Small intestine (tissue), 7 donors: ENCODE measurements at regions not wholly inside any gene's neighbourhood (a gene's known extent, or its start where the extent isn't known, plus 50 kb on each side); places are given as distances from the start of the nearest gene placed in this dataset.

Source experiments
- DNase-seq, 2 donors: peaks; one replicate each; pipeline versions ENCODE4 v3.0.0 to v3.0.0-alpha.2; 2013
- FAIRE-seq: peaks from 2 replicates; lab custom pipeline; 2012; peaks lifted over from hg19 to GRCh38; lab: Jason Lieb, UNC
- H3K27ac ChIP-seq, 3 donors: one replicate each; pipeline ENCODE4 v1.5.1; 2013; ENCODE audit warnings: low read length in 2 of 3, mild to moderate bottlenecking in 2 of 3, control low read depth in 1 of 3, inconsistent platforms in 1 of 3, low read depth in 1 of 3, moderate library complexity in 1 of 3
- H3K27me3 ChIP-seq, 3 donors: one replicate each; pipeline ENCODE4 v1.6.1; 2013; ENCODE audit warnings: low read length in 3 of 3, inconsistent platforms in 1 of 3; ENCODE audit not compliant: control insufficient read depth in 3 of 3, insufficient read depth in 3 of 3
- H3K36me3 ChIP-seq, 3 donors: one replicate each; pipeline ENCODE4 v1.6.1; 2013; ENCODE audit warnings: low read length in 3 of 3, inconsistent platforms in 1 of 3, low read depth in 1 of 3, mild to moderate bottlenecking in 1 of 3, moderate library complexity in 1 of 3; ENCODE audit not compliant: control insufficient read depth in 3 of 3, insufficient read depth in 2 of 3
- H3K4me1 ChIP-seq, 3 donors: one replicate each; pipeline ENCODE4 v1.6.1; 2013; ENCODE audit warnings: low read length in 2 of 3, inconsistent platforms in 1 of 3, low read depth in 1 of 3, mild to moderate bottlenecking in 1 of 3, moderate library complexity in 1 of 3; ENCODE audit not compliant: control insufficient read depth in 3 of 3, insufficient read depth in 2 of 3
- H3K4me3 ChIP-seq, 3 donors: one replicate each; pipeline ENCODE4 v1.5.1; 2013; ENCODE audit warnings: low read length in 3 of 3, control low read depth in 1 of 3, inconsistent platforms in 1 of 3, low read depth in 1 of 3, mild to moderate bottlenecking in 1 of 3, moderate library complexity in 1 of 3
- H3K9me3 ChIP-seq, 2 donors: one replicate each; pipeline ENCODE4 v1.6.1; 2013; ENCODE audit warnings: low read depth in 1 of 2, low read length in 1 of 2; ENCODE audit not compliant: control insufficient read depth in 2 of 2, insufficient read depth in 1 of 2
- donor health status: healthy with polysubstance abuse.
- donor health status: control.
- donor health status: control.
- donor health status: Bipolar disorder and iron deficiency.
- donor health status: healthy.

DNA sequence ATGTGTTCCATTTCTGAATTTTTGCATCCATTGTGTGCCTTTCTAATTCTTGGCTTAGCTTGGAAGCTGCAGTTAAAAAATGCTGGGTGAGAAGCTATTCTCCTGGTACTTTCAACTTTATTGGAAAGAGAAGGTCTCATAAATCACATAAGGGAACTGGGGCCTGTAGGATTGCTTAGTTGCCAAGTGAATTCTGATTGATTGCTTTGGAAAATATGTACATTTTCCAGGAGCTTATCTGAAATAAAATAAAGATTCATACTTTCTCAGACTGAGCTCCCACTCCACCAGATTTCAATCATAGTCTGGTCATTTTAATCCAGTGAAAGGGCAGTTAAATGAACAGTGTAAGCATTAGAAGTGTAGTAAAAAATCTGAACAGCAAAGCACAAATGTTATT, 50.0 kb upstream of the PRICKLE1 start:
- no peaks in the 10 kb centered on the region for H3K9me3 ChIP-seq
- no peak overlapping the region for H3K4me3 ChIP-seq
- no peak for DNase-seq
- no peaks in the 10 kb centered on the region for H3K4me1 ChIP-seq
- no peak overlapping the region for H3K27ac ChIP-seq
- no peaks in the 10 kb centered on the region for H3K27me3 ChIP-seq
- FAIRE-seq = no peak
- no peaks in the 10 kb centered on the region for H3K36me3 ChIP-seq
